ENCODE measurements at regions not wholly inside any gene's neighbourhood (a gene's known extent, or its start where the extent isn't known, plus 50 kb on each side); places are given as distances from the start of the nearest gene placed in this dataset.

- DNase-seq, result no peak
Observed at GRCh38 chr2:125526093-125526492, 1129.9 kb upstream of the GYPC start.

- DNase-seq, result no peak
Observed at GRCh38 chr2:125535089-125535488, 1120.9 kb upstream of the GYPC start.

- DNase-seq, result no peak
Observed at GRCh38 chr2:125543968-125544514, 1111.9 kb upstream of the GYPC start.

GRCh38 chr2:125553768-125554167 lies 1102.2 kb upstream of the GYPC start:
- no peak for DNase-seq

- DNase-seq, result no peak
Observed at GRCh38 chr2:125554956-125555355, 1101.0 kb upstream of the GYPC start.

GRCh38 chr2:125559186-125559585 lies 1096.8 kb upstream of the GYPC start:
- no peak for DNase-seq

GRCh38 chr2:125560855-125561254 lies 1095.1 kb upstream of the GYPC start:
- DNase-seq, result no peak

- DNase-seq, result no peak
Observed at GRCh38 chr2:125561302-125561701, 1094.7 kb upstream of the GYPC start.

GRCh38 chr2:125562924-125563323 lies 1093.0 kb upstream of the GYPC start:
- no peak for DNase-seq

- DNase-seq, result no peak
Observed at GRCh38 chr2:125564471-125564870, 1091.5 kb upstream of the GYPC start.

GRCh38 chr2:125566422-125566821 lies 1089.5 kb upstream of the GYPC start:
- no peak for DNase-seq

- DNase-seq, result no peak
Observed at GRCh38 chr2:125567100-125567499, 1088.9 kb upstream of the GYPC start.

GRCh38 chr2:125572660-125573059 lies 1083.3 kb upstream of the GYPC start:
- DNase-seq, result no peak

- DNase-seq, result no peak
Observed at GRCh38 chr2:125573432-125573831, 1082.5 kb upstream of the GYPC start.

- no peak for DNase-seq
Observed at GRCh38 chr2:125576558-125576957, 1079.4 kb upstream of the GYPC start.

GRCh38 chr2:125581557-125581956 lies 1074.4 kb upstream of the GYPC start:
- no peak for DNase-seq

GRCh38 chr2:125582516-125582915 lies 1073.4 kb upstream of the GYPC start:
- no peak for DNase-seq

GRCh38 chr2:125584732-125585131 lies 1071.2 kb upstream of the GYPC start:
- no peak for DNase-seq

GRCh38 chr2:125588780-125589179 lies 1067.2 kb upstream of the GYPC start:
- no peak for DNase-seq

- no peak for DNase-seq
Observed at GRCh38 chr2:125591954-125592353, 1064.0 kb upstream of the GYPC start.

- no peak for DNase-seq
Observed at GRCh38 chr2:125593036-125593435, 1062.9 kb upstream of the GYPC start.

- no peak for DNase-seq
Observed at GRCh38 chr2:125596612-125597011, 1059.3 kb upstream of the GYPC start.

- no peak for DNase-seq
Observed at GRCh38 chr2:125615438-125615837, 1040.5 kb upstream of the GYPC start.

- DNase-seq, result no peak
Observed at GRCh38 chr2:125630377-125630776, 1025.6 kb upstream of the GYPC start.

- no peak for DNase-seq
Observed at GRCh38 chr2:125634662-125635061, 1021.3 kb upstream of the GYPC start.

- no peak for DNase-seq
Observed at GRCh38 chr2:125638345-125638744, 1017.6 kb upstream of the GYPC start.

All from NCI-H2081 treated with DMSO at 0.1 percent for 48 hours (cell line).